GM12874 (cell line): ENCODE measurements at regions not wholly inside any gene's neighbourhood (a gene's known extent, or its start where the extent isn't known, plus 50 kb on each side); places are given as distances from the start of the nearest gene placed in this dataset.

Source experiments
- CTCF ChIP-seq: IDR thresholded peaks from 2 replicates; pipeline ENCODE4 v1.5.1; 2011; ENCODE audit warnings: low read depth, mild to moderate bottlenecking, control low read depth, low read length, moderate library complexity; ENCODE audit not compliant: insufficient read depth

DNA sequence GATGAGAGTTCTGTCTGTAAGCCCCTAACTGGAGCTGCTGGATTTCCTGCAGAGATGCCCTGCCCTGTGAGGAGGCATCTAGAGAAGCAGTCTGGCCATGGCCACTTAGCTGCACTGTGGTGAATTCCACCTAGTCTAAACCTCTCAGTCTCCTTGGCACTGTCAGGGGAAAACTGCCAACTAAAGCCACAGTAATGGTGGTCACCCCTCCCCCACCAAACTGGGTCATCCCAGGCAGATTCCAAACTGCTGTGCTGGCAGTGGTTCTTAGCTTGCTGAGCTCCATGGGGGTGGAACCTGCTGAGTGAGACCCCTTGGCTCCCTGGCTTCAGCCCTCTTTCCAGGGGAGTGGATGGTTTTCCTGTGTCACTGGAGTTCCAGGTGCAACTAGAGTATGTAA lies 740.6 kb downstream of the RWDD3 start:
- TF ChIP-seq CTCF, result no peak

- no peak for TF ChIP-seq CTCF
These were observed 738.9 kb upstream of the PTBP2 start for GRCh38 chr1:95982711-95983110.

DNA sequence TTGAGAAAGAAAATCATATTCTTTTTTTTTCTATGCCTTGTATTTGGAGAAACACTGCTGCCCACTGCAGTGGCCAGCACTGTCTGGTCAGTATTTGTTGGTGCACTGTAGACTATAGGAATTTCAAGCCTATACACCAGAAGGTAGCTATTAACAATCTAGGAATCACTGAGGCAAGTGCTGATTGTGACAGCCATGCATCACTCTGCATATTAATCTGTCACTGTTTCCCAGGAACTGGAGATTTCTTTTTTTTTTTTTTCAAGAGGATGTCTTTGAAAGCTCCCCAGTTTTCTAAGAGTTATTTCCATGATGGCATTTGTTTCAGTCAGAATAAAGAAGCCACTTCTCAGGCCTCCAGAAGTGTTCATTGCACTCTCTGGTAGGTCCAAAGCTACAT lies 737.8 kb upstream of the PTBP2 start:
- TF ChIP-seq CTCF, result no peak

DNA sequence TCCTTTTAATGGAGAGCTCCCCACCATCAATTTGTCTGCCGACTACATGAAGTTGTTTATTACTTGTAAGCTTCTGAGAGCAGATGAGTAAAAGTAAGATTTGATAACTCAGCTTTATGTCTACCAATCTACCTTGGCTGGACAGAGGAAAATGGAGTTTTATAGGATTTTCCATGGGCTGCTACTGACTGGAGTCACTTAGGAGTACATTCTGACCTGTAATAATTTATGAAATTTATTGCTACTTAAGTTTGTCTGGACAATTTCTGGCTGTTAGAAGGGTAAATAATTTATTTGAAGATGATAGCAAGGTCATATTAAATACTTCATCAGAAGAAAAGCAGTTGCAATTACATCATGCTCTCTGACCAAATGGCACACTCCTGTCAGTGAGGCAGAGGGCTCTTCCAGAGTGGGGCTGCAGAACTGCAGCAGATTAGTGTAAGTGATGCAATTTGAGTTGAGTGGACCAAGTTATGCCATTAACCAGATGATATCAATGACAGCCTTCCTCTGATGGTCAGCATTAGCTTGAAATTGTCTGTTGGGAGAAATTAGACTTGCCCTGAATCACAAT lies 736.7 kb upstream of the PTBP2 start:
- TF ChIP-seq CTCF, result no peak

- TF ChIP-seq CTCF, result no peak
These were observed 731.6 kb upstream of the PTBP2 start for GRCh38 chr1:95990033-95990432.

- no peak for TF ChIP-seq CTCF
These were observed 729.6 kb upstream of the PTBP2 start for GRCh38 chr1:95991787-95992520.

DNA sequence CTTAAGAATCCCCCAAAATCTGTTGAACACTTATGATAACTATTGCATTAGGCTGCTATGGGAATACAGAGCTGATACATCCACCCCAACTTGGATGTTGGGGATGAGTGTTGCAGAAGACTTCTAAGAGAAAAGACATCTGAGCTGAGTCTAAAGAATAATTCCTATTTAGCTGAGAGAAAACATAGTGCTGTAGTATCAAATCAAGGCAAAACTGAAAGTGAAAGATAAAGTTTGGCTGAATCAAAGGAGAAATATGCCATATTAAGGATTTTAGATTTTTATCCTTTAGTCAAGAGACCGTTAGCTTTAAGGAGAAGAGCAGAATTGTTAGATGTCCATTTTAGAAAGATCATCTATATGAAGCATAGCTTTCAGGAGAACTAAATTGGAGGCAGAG lies 726.9 kb upstream of the PTBP2 start:
- TF ChIP-seq CTCF, result no peak
